ENCODE measurements at regions not wholly inside any gene's neighbourhood (a gene's known extent, or its start where the extent isn't known, plus 50 kb on each side); places are given as distances from the start of the nearest gene placed in this dataset.

DNA sequence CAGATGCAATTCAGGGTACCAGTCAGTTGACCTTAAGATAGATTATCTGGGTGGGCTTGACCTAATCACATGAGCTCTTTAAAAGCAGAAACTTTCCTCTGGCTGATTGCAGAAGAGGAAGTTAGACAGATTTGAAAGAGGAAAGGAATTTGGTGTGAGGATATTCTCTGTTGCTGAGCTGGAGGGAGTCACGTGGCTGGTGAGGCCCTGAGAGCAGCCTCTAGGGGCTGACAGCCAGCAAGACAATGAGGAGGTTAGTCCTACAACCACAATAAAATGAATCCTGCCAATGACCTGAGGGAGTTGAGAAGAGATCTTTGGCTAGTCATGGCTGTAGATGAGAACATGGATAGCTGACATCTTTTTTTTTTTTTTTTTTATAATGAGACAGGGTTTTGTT is 87.0 kb upstream of the B3GAT2 start:
- Histone ChIP-seq H3K4me1 (no peaks in the 10 kb centered on the region), H3K9me3 (no peaks in the 10 kb centered on the region), H3K27me3 (no peaks in the 10 kb centered on the region), H3K36me3 (no peaks in the 10 kb centered on the region), H3K27ac (no peak overlapping the region), H3K4me3 (no peak overlapping the region)
- TF ChIP-seq, protein P1, sequence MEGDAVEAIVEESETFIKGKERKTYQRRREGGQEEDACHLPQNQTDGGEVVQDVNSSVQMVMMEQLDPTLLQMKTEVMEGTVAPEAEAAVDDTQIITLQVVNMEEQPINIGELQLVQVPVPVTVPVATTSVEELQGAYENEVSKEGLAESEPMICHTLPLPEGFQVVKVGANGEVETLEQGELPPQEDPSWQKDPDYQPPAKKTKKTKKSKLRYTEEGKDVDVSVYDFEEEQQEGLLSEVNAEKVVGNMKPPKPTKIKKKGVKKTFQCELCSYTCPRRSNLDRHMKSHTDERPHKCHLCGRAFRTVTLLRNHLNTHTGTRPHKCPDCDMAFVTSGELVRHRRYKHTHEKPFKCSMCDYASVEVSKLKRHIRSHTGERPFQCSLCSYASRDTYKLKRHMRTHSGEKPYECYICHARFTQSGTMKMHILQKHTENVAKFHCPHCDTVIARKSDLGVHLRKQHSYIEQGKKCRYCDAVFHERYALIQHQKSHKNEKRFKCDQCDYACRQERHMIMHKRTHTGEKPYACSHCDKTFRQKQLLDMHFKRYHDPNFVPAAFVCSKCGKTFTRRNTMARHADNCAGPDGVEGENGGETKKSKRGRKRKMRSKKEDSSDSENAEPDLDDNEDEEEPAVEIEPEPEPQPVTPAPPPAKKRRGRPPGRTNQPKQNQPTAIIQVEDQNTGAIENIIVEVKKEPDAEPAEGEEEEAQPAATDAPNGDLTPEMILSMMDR (IDR thresholded peaks at IDR 0.05), result no peak
- intact Hi-C loops (cut with DNase I), result no loop called here
- ATAC-seq (peak; percentile 39), DNase-seq (peak in 1 of 4 donors; percentile 41)

DNA sequence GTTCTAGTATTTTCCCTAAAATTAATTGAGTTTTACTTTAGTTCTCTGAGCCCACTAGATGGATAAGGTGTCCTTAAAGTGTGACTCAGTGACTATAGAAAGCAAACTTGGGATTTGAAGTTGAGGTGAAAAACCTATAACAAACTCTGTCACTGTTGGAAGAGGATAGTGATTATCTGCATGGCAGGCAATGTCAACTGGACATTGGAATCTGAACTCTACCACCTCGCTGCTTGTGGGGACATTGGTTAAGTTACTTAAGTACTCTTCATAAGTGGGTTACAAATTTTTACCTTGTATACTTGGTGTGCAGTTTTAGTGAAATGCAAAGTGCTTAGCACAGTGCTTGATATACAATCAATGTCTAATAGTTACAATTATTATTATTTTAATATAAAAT is 87.9 kb upstream of the B3GAT2 start:
- DNase-seq (no peak), ATAC-seq (no peak)
- Histone ChIP-seq H3K36me3 (no peaks in the 10 kb centered on the region), H3K27me3 (no peaks in the 10 kb centered on the region), H3K4me3 (no peak overlapping the region), H3K4me1 (no peaks in the 10 kb centered on the region), H3K27ac (no peak overlapping the region), H3K9me3 (no peaks in the 10 kb centered on the region)
- intact Hi-C loops (cut with DNase I), result no loop called here
- TF ChIP-seq, protein P1 (IDR thresholded peaks at IDR 0.05), result no peak

DNA sequence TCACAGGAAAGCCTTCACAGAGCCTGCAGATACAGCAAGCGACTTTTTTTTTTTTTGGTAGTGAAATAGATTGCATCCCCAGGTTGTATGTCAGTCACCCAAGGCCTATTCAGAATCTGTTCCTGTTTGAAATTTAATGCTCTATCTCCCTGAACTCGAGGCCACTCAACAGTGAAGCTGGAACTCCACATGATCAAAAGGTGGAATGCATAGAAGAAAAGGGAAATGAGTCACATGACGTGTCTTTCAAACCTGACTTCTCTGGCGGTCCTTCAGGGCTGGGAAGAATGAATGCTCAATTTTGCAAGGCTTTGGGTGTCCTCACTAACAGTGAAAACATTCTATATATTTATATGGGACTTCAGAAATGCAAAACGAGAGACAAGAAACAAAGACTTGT is 88.4 kb upstream of the B3GAT2 start:
- DNase-seq (no peak), ATAC-seq (no peak)
- Histone ChIP-seq H3K27ac (no peak overlapping the region), H3K9me3 (no peaks in the 10 kb centered on the region), H3K36me3 (no peaks in the 10 kb centered on the region), H3K4me1 (no peaks in the 10 kb centered on the region), H3K4me3 (no peak overlapping the region), H3K27me3 (no peaks in the 10 kb centered on the region)
- TF ChIP-seq, protein P1 (IDR thresholded peaks at IDR 0.05), result no peak
- intact Hi-C loops (cut with DNase I), result no loop called here

DNA sequence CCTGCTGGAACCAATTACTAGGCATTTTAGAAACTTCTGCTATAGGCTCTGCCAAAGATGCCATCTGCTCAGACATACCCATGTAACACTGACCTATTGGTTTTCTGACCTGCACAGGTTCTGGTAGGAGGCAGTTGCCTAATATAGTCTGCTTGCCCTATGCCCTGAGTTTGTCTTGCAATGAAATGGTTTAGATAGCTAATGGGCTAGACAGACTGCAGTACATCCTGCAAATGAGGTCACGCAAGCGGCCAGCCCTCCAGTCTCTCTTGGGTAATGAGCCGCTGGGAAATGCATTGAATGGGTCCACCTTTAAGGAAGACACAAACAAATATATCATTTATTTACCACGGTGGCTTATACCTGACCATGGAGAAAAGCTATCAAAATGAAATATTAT is 90.6 kb upstream of the B3GAT2 start:
- Histone ChIP-seq H3K27ac (no peak overlapping the region), H3K9me3 (no peaks in the 10 kb centered on the region), H3K4me3 (no peak overlapping the region), H3K27me3 (no peaks in the 10 kb centered on the region), H3K36me3 (no peaks in the 10 kb centered on the region), H3K4me1 (no peaks in the 10 kb centered on the region)
- ATAC-seq (no peak), DNase-seq (no peak)
- TF ChIP-seq, protein P1 (IDR thresholded peaks at IDR 0.05), result no peak
- intact Hi-C loops (cut with DNase I), result no loop called here

DNA sequence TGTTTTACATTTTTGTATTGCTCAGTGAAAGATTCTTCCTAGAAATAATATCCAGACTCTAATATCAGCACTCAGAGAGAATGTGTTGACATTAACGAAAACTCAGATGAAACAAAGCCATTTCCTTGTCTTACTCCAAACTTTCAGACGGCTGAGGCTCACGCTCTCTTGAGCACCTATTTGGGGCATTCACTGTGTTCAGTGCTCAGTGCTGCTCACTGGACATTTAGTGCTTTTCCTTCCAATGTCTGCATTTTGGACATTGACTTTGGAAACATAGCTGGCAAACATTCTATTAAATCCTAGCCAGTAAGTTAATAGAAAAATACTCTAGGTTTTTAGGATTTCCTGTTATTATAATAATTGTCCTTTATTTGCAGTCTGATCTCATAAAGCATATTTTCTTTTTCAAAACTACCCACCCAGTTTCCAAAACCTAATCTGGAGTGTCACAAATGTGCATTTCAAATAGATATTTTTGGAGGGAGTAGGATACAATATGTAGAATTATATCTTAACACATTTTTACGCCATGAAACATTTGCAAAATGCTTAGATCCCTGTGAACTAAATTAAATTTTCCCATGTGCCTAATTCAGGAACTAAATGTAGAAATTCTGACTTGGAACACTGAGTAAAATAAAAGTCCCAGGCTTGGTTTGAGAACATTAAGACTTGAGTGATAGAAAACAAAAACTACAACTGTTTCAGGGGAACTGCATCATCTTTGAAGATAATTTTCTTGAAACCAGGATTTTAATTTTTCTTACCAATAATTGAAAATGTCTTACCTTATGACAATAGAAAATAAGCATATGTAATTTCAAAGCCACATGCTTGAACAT is 91.7 kb upstream of the B3GAT2 start:
- no peaks in the 10 kb centered on the region for H3K4me1 ChIP-seq
- DNase-seq (no peak), ATAC-seq (no peak)
- no peak overlapping the region for H3K27ac ChIP-seq
- H3K4me3 ChIP-seq, result no peak overlapping the region
- H3K27me3 ChIP-seq, result no peaks in the 10 kb centered on the region
- intact Hi-C loops (cut with DNase I), result no loop called here
- H3K36me3 ChIP-seq, result no peaks in the 10 kb centered on the region
- H3K9me3 ChIP-seq, result no peaks in the 10 kb centered on the region
- TF ChIP-seq, protein P1 (IDR thresholded peaks at IDR 0.05), result no peak

Data from left lung (tissue), 4 donors.